ACC112 (cell line): ENCODE measurements at regions not wholly inside any gene's neighbourhood (a gene's known extent, or its start where the extent isn't known, plus 50 kb on each side); places are given as distances from the start of the nearest gene placed in this dataset.

Experiments
- H2AFZ ChIP-seq: fragments of 200-600 bp; sonication (generic); one replicate; pipeline ENCODE4 v1.6.0; 2017; ENCODE audit warnings: antibody characterized with exemption, low read length; ENCODE audit not compliant: unreplicated experiment
- H3K27ac ChIP-seq: fragments of 200-600 bp; sonication (generic); 2 replicates; pipeline ENCODE4 v1.5.1; 2014; ENCODE audit warnings: low read depth, mild to moderate bottlenecking, antibody characterized with exemption, low read length, moderate library complexity
- H3K27me3 ChIP-seq: fragments of 200-600 bp; sonication (generic); 2 replicates; pipeline ENCODE4 v1.6.1; 2014; ENCODE audit warnings: mild to moderate bottlenecking, antibody characterized with exemption, low read length, moderate library complexity, mixed read lengths; ENCODE audit not compliant: insufficient read depth
- H3K36me3 ChIP-seq: fragments of 200-600 bp; sonication (generic); 2 replicates; pipeline ENCODE4 v1.6.1; 2016; ENCODE audit warnings: mild to moderate bottlenecking, antibody characterized with exemption, low read length, moderate library complexity, mixed read lengths; ENCODE audit not compliant: insufficient read depth
- H3K4me1 ChIP-seq: fragments of 200-600 bp; sonication (generic); one replicate; pipeline ENCODE4 v1.6.1; 2016; ENCODE audit warnings: low read length, mixed read lengths; ENCODE audit not compliant: insufficient read depth, unreplicated experiment, control insufficient read depth
- H3K4me3 ChIP-seq: fragments of 200-600 bp; sonication (generic); 2 replicates; pipeline ENCODE4 v1.5.1; 2014; ENCODE audit warnings: mild to moderate bottlenecking, low read depth, low read length
- H3K79me2 ChIP-seq: fragments of 200-600 bp; sonication (generic); one replicate; pipeline ENCODE4 v1.6.0; 2016; ENCODE audit warnings: low read length; ENCODE audit not compliant: control insufficient read depth, unreplicated experiment, insufficient read depth

DNA sequence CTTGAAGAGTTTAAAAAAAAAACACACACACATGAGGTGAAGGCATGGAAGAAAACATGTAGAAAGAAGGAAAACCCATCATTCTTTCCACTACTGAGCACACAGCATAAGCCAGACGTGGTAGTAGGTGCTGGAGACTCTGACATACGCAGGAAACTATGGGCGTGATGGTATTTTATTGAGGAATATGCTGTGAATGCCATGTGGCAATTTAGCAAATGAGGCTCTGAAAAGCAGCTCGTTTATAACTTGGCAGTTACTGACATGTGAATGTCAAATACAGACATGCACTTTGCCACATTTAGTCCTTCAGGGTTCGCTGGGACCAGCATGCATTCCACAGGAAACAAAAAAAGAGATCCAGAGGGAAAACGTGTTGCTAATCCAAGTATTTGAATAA, 74.3 kb upstream of the IFNAR2 start:
- Histone ChIP-seq H3K4me3 (no peak overlapping the region), H3K27me3 (peaks cover 82% of the 10 kb centered on the region), H3K4me1 (no peaks in the 10 kb centered on the region)

GRCh38 chr21:33157303-33157702, 72.4 kb upstream of the IFNAR2 start:
- H2AFZ ChIP-seq: no peak overlapping the region
- H3K36me3 ChIP-seq: no peaks in the 10 kb centered on the region
- H3K4me1 ChIP-seq: no peaks in the 10 kb centered on the region
- no peak overlapping the region for H3K4me3 ChIP-seq
- no peaks in the 10 kb centered on the region for H3K79me2 ChIP-seq
- peaks cover 86% of the 10 kb centered on the region for H3K27me3 ChIP-seq
- H3K27ac ChIP-seq: no peak overlapping the region

More for the DNA sequence above, 74.3 kb upstream of the IFNAR2 start:
- H3K79me2 ChIP-seq: no peaks in the 10 kb centered on the region
- no peaks in the 10 kb centered on the region for H3K36me3 ChIP-seq
- H2AFZ ChIP-seq: no peak overlapping the region
- no peak overlapping the region for H3K27ac ChIP-seq

DNA sequence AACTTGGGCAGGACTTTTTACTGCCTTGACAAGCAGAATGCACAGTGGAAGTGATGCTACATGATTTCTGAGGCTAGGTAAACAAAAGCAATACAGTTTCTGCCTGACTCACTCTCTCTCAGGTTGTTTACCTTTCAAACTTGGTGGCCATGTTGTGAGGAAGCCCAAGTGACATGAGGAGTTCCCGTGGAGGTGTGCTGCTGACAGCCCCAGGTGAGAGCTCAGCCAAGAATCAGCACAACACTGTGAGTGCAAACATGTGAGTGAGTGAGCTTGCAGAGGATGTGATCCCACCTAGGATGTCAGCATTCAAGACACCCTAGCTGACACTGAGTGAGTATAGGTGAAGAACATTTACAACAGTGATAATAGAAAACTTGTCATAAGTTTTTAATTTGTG, 71.1 kb upstream of the IFNAR2 start:
- no peak overlapping the region for H3K4me3 ChIP-seq
- no peaks in the 10 kb centered on the region for H3K4me1 ChIP-seq
- H3K27me3 ChIP-seq: peaks cover 85% of the 10 kb centered on the region
- no peaks in the 10 kb centered on the region for H3K36me3 ChIP-seq
- H3K27ac ChIP-seq: no peak overlapping the region
- H3K79me2 ChIP-seq: no peaks in the 10 kb centered on the region
- H2AFZ ChIP-seq: no peak overlapping the region

GRCh38 chr21:33162436-33162951, 67.2 kb upstream of the IFNAR2 start:
- Histone ChIP-seq H3K4me3 (no peak overlapping the region), H3K79me2 (no peaks in the 10 kb centered on the region), H3K4me1 (no peaks in the 10 kb centered on the region)

DNA sequence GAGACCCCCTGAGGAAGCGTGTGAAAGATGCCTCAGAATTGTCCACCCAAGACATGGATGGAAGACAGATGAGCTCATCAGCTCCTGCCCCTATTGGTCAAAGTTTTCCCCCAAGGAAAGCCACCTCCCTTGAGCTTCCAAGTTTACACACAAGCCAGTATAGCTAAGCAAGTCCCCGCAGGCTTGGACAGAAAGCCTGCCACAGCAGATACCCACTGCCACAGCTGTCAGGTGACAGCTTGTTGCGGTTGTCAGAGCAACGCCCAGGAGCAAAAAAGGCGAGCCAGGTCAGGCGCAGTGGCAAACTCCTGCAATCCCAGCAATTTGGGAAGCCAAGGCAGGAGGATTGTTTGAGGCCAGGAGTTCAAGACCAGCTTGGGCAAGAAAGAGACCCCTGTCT, 60.9 kb upstream of the IFNAR2 start:
- Histone ChIP-seq H3K79me2 (no peaks in the 10 kb centered on the region), H3K4me1 (no peaks in the 10 kb centered on the region), H2AFZ (no peak overlapping the region), H3K36me3 (no peaks in the 10 kb centered on the region), H3K27ac (no peak overlapping the region), H3K27me3 (peaks cover 88% of the 10 kb centered on the region), H3K4me3 (no peak overlapping the region)

More at GRCh38 chr21:33162436-33162951, 67.2 kb upstream of the IFNAR2 start:
- Histone ChIP-seq H3K27ac (no peak overlapping the region), H3K36me3 (no peaks in the 10 kb centered on the region), H2AFZ (no peak overlapping the region), H3K27me3 (peaks cover 90% of the 10 kb centered on the region)

GRCh38 chr21:33169359-33169758, 60.4 kb upstream of the IFNAR2 start:
- H3K36me3 ChIP-seq: no peaks in the 10 kb centered on the region
- H3K27me3 ChIP-seq: peaks cover 88% of the 10 kb centered on the region
- H3K4me1 ChIP-seq: no peaks in the 10 kb centered on the region
- H3K27ac ChIP-seq: no peak overlapping the region
- H2AFZ ChIP-seq: no peak overlapping the region
- no peaks in the 10 kb centered on the region for H3K79me2 ChIP-seq
- no peak overlapping the region for H3K4me3 ChIP-seq

GRCh38 chr21:33171616-33172169, 58.0 kb upstream of the IFNAR2 start:
- H3K4me1 ChIP-seq: no peaks in the 10 kb centered on the region
- H2AFZ ChIP-seq: no peak overlapping the region
- H3K36me3 ChIP-seq: no peaks in the 10 kb centered on the region
- no peak overlapping the region for H3K4me3 ChIP-seq
- H3K27ac ChIP-seq: no peak overlapping the region
- peaks cover 95% of the 10 kb centered on the region for H3K27me3 ChIP-seq
- no peaks in the 10 kb centered on the region for H3K79me2 ChIP-seq

DNA sequence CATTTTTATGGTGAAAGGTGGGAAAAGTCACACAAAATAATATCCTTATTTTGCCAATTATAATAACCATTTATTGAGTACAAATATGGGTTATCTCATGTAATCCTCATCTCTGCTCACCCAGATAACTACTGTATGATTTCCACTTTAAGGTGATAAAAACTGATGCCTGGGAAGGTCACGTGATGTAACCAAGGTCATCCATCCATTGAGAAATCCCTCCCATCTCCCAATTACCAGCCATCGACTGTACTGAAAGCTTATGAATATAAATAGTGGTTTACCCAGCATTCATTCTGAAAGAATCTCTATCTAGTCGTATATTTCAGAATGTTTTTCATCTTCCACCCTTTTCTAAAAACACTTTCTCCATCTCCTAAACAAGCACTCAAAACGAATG, 55.0 kb upstream of the IFNAR2 start:
- Histone ChIP-seq H3K27ac (no peak overlapping the region), H3K79me2 (no peaks in the 10 kb centered on the region), H2AFZ (no peak overlapping the region), H3K4me1 (no peaks in the 10 kb centered on the region), H3K27me3 (peaks cover 92% of the 10 kb centered on the region), H3K36me3 (no peaks in the 10 kb centered on the region), H3K4me3 (no peak overlapping the region)
